ENCODE measurements at regions not wholly inside any gene's neighbourhood (a gene's known extent, or its start where the extent isn't known, plus 50 kb on each side); places are given as distances from the start of the nearest gene placed in this dataset.
A peak's percentile ranks its signal among the peaks of the same experiment; 100 is the strongest.
"Not testable (repeated sequence)": the region's sequence is repeated elsewhere in the genome, so short reads cannot be mapped to it uniquely, and the experiment has no call there.

DNA sequence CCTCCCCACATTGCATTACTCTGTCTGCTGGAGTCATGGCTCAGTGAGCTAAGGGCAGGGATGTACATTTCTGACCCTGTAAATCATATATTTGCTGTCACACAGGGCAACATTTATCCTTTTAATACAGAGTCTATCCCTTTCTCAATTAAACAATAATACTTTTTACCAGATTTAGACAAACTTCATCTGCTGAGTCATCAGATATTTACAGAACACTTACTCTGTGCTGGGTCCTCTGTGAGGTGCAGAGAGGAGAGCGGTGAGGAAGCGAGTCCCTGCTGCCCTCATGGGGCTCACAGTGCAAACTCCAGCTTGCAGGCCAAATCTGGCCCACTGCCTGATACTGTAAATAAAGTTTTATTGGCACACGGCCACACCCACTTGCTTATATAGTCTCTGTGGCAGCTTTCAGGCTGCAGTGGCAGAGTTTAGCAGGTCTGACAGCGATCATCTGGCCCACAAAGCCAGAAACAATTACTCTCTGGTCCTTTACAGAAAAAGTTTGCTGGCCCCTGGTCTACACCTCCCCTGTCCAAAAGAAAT is 144.5 kb downstream of the CDH26 start:
- TF ChIP-seq, protein P1, sequence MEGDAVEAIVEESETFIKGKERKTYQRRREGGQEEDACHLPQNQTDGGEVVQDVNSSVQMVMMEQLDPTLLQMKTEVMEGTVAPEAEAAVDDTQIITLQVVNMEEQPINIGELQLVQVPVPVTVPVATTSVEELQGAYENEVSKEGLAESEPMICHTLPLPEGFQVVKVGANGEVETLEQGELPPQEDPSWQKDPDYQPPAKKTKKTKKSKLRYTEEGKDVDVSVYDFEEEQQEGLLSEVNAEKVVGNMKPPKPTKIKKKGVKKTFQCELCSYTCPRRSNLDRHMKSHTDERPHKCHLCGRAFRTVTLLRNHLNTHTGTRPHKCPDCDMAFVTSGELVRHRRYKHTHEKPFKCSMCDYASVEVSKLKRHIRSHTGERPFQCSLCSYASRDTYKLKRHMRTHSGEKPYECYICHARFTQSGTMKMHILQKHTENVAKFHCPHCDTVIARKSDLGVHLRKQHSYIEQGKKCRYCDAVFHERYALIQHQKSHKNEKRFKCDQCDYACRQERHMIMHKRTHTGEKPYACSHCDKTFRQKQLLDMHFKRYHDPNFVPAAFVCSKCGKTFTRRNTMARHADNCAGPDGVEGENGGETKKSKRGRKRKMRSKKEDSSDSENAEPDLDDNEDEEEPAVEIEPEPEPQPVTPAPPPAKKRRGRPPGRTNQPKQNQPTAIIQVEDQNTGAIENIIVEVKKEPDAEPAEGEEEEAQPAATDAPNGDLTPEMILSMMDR (IDR thresholded peaks at IDR 0.05) = no peak
- intact Hi-C loops (cut with DNase I) = no loop called here
- no peak overlapping the region for H3K4me3 ChIP-seq
- DNase-seq (no peak), ATAC-seq (no peak)
- H3K36me3 ChIP-seq = no peaks in the 10 kb centered on the region
- peaks cover 16% of the 10 kb centered on the region for H3K4me1 ChIP-seq
- H3K27ac ChIP-seq = no peak overlapping the region
- no peaks in the 10 kb centered on the region for H3K27me3 ChIP-seq (ENCODE audit: low read depth)
- H3K9me3 ChIP-seq = no peaks in the 10 kb centered on the region

DNA sequence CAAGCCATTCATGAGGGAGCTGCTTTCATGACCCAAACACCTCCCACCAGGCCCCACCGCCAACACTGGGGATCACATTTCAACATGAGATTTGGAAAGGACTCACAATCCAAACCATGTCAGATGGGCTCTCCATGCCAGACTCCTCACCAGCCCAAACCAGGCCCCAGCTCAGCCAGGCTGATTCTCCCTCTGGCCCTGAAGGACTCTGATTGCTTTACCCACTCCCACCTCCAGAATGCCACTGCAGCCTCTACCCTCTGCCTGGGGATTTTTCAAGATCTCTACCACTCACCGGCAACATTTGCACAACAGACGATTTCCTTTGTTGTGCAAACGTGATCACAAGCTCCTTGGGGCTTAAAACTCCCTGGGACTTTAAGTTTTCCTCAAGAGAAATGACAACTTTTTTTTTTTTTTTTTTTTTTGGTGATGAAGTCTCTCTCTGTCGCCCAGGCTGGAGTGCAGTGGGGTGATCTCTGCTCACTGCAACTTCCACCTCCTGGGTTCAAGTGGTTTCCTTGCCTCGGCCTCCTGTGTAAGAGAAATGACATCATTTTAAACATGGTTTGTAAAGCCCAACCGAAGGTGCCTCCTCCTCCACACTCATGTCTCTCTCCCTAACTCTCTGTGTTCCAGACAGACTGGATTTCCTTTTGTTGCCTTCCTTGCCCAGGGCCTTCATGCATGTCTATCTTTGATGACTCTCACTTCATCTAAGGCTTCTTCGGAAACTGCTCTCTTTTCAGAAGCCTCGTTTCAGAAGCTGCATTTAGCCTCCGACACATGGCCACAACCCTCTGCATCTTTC is 147.0 kb downstream of the CDH26 start:
- no peaks in the 10 kb centered on the region for H3K36me3 ChIP-seq
- H3K27ac ChIP-seq = no peak overlapping the region
- ATAC-seq (no peak), DNase-seq (no peak)
- H3K4me3 ChIP-seq = no peak overlapping the region
- intact Hi-C loops (cut with DNase I) = no loop called here
- H3K27me3 ChIP-seq (ENCODE audit: low read depth) = no peaks in the 10 kb centered on the region
- H3K9me3 ChIP-seq = no peaks in the 10 kb centered on the region
- TF ChIP-seq, protein P1 (IDR thresholded peaks at IDR 0.05) = no peak
- H3K4me1 ChIP-seq = peaks cover 16% of the 10 kb centered on the region

DNA sequence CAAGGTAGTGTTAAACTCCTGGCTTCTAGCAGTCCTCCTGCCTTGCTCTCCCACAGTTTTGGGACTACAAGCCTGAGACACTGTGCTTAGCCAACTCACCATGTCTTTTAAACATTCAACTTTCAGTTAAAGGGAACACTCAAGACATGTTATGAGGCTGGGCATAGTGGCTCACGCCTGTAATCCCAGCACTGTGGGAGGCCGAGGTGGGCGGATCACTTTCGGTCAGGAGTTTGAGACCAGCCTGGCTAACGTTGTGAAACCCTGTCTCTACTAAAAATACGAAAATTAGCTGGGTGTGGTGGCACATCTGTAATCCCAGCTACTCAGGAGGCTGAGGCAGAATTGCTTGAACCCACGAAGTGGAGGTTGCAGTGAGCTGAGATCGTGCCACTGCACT is 148.0 kb downstream of the CDH26 start:
- not testable (repeated sequence) for H3K27me3 ChIP-seq (ENCODE audit: low read depth); H3K27ac ChIP-seq; ATAC-seq

DNA sequence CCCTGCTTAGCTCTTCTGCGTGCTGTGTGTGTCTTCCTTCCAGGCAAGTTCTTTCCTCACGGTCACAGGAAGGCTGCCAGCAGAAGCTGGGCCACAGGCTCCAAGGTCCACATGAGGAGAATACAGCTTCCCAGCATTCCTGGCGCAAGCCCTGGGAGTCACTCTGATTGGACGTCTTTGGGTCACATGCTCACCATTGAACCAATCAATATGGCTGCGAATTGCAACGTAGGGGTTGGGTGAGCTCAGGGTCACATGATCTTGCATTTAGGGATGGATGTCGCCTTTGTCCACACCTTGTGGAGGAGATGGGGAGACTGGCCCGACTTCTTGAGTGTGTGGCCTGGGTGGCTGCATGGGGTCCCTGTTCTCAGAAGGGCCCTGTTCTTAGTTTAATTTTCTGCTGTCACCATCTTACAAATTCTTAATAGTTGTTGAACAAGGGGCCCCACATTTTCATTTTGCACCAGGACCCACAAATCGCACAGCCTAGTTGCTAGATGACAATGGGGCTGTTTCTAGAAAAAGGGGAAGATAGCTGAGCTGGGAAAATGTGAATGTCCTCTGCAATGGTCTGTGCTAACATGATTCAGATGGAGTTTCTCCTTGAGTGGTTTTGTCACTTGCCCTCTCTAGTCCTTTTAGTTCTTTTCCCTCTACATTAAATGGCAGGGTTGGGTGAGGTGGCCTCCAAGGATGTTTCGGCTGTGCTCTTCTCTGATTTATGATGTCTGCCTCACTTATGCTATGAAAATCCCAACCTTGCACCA is 149.6 kb downstream of the CDH26 start:
- intact Hi-C loops (cut with DNase I) = no loop called here
- no peaks in the 10 kb centered on the region for H3K36me3 ChIP-seq
- DNase-seq = no peak
- H3K27me3 ChIP-seq (ENCODE audit: low read depth) = no peaks in the 10 kb centered on the region
- H3K27ac ChIP-seq = no peak overlapping the region
- no peak for ATAC-seq
- TF ChIP-seq, protein P1 (IDR thresholded peaks at IDR 0.05) = no peak
- H3K9me3 ChIP-seq = no peaks in the 10 kb centered on the region
- no peaks in the 10 kb centered on the region for H3K4me1 ChIP-seq
- no peak overlapping the region for H3K4me3 ChIP-seq

More for the DNA sequence above, 148.0 kb downstream of the CDH26 start:
- H3K4me3 ChIP-seq; intact Hi-C loops (cut with DNase I); H3K36me3 ChIP-seq; H3K9me3 ChIP-seq; H3K4me1 ChIP-seq: not testable (repeated sequence)
- peak; percentile 56 for DNase-seq

DNA sequence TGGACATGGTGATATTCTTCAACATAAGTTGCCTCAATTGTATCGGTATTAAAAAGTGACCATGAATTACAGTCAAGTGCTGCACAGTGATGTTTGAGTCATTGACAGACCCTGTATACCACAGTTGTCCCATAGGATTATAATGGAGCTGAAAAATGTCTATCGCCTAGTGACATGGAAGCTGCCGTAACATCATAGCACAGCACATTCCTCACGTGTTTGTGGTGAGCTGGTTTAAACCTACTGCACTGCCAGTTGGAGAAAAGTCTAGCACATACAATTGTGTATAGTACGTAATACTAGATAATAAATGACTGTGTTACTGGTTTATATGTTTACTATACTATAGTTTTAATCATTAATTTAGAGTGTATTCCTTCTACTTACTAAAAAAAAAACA is 150.2 kb downstream of the CDH26 start:
- no peaks in the 10 kb centered on the region for H3K9me3 ChIP-seq
- no peaks in the 10 kb centered on the region for H3K27me3 ChIP-seq (ENCODE audit: low read depth)
- intact Hi-C loops (cut with DNase I) = no loop called here
- no peak overlapping the region for H3K4me3 ChIP-seq
- no peaks in the 10 kb centered on the region for H3K4me1 ChIP-seq
- TF ChIP-seq, protein P1 (IDR thresholded peaks at IDR 0.05) = no peak
- no peak overlapping the region for H3K27ac ChIP-seq
- DNase-seq (no peak), ATAC-seq (no peak)
- H3K36me3 ChIP-seq = no peaks in the 10 kb centered on the region
